ENCODE measurements at regions not wholly inside any gene's neighbourhood (a gene's known extent, or its start where the extent isn't known, plus 50 kb on each side); places are given as distances from the start of the nearest gene placed in this dataset.
"Not testable (repeated sequence)": the region's sequence is repeated elsewhere in the genome, so short reads cannot be mapped to it uniquely, and the experiment has no call there.

- Histone ChIP-seq H3K27me3 (ENCODE audit: control insufficient read depth in 2 of 2, insufficient read depth in 2 of 2, low read length in 2 of 2) (no peaks in the 10 kb centered on the region), H3K36me3 (replicated peaks in 1 of 2; ENCODE audit: control insufficient read depth in 1 of 2, insufficient read depth in 2 of 2, low read length in 2 of 2) (no peaks in the 10 kb centered on the region), H3K27ac (ENCODE audit: low read depth in 1 of 2, low read length in 2 of 2) (no peak overlapping the region), H3K4me3 (replicated peaks in 1 of 3; ENCODE audit: low read depth in 2 of 3, low read length in 3 of 3) (no peak overlapping the region), H3K4me2 (replicated peaks; ENCODE audit: extremely low read depth, low read length, poor library complexity, severe bottlenecking) (no peak overlapping the region), H4K20me1 (ENCODE audit: insufficient read depth, low read length) (no peaks in the 10 kb centered on the region), H3K9ac (ENCODE audit: insufficient read depth, low read length, poor library complexity, severe bottlenecking) (no peak overlapping the region), H2AFZ (ENCODE audit: insufficient read depth, low read depth, low read length, poor library complexity, severe bottlenecking) (no peak overlapping the region), H3K79me2 (ENCODE audit: insufficient read depth, low read length) (no peaks in the 10 kb centered on the region), H3K4me1 (ENCODE audit: control insufficient read depth in 1 of 2, insufficient read depth in 2 of 2, low read length in 2 of 2) (no peaks in the 10 kb centered on the region), H3K9me3 (replicated peaks in 1 of 2; ENCODE audit: control insufficient read depth in 1 of 2, insufficient read depth in 1 of 2, low read length in 2 of 2) (no peaks in the 10 kb centered on the region)
- H3K36me3 Mint-ChIP-seq, result no peaks in the 10 kb centered on the region
- TF ChIP-seq CTCF (IDR thresholded peaks at IDR 0.05), result no peak
- 85% methylated on average over 3 of the region's 8 CpGs for WGBS (ENCODE audit: insufficient coverage)
- intact Hi-C loops (cut with micrococcal nuclease), result no loop called here
- H3K4me1 Mint-ChIP-seq, result no peaks in the 10 kb centered on the region
- no peak overlapping the region for H3K4me3 Mint-ChIP-seq
- H3K27ac Mint-ChIP-seq, result no peak overlapping the region
- H3K27me3 Mint-ChIP-seq (ENCODE audit: low read depth in 3 of 3), result peaks cover 0 to 4% (median 1%) of the 10 kb centered on the region in 3 donors
- peaks cover 0 to 1% (median 0%) of the 10 kb centered on the region in 7 donors for H3K9me3 Mint-ChIP-seq
- no peak for DNase-seq
Observed at GRCh38 chr5:168101352-168101751, 190.1 kb upstream of the WWC1 start.

- 85% methylated on average over 6 of the region's 6 CpGs for WGBS (ENCODE audit: insufficient coverage)
- H4K20me1 ChIP-seq (ENCODE audit: insufficient read depth, low read length); H3K27ac Mint-ChIP-seq; H3K4me2 ChIP-seq (replicated peaks; ENCODE audit: extremely low read depth, low read length, poor library complexity, severe bottlenecking); H2AFZ ChIP-seq (ENCODE audit: insufficient read depth, low read depth, low read length, poor library complexity, severe bottlenecking); H3K27ac ChIP-seq (ENCODE audit: low read depth in 1 of 2, low read length in 2 of 2); H3K27me3 Mint-ChIP-seq (ENCODE audit: low read depth in 3 of 3); H3K4me1 Mint-ChIP-seq; H3K79me2 ChIP-seq (ENCODE audit: insufficient read depth, low read length); H3K36me3 ChIP-seq (replicated peaks in 1 of 2; ENCODE audit: control insufficient read depth in 1 of 2, insufficient read depth in 2 of 2, low read length in 2 of 2); intact Hi-C loops (cut with micrococcal nuclease); H3K4me3 ChIP-seq (replicated peaks in 1 of 3; ENCODE audit: low read depth in 2 of 3, low read length in 3 of 3); H3K9me3 ChIP-seq (replicated peaks in 1 of 2; ENCODE audit: control insufficient read depth in 1 of 2, insufficient read depth in 1 of 2, low read length in 2 of 2); H3K9ac ChIP-seq (ENCODE audit: insufficient read depth, low read length, poor library complexity, severe bottlenecking); H3K36me3 Mint-ChIP-seq; H3K9me3 Mint-ChIP-seq; DNase-seq; H3K27me3 ChIP-seq (ENCODE audit: control insufficient read depth in 2 of 2, insufficient read depth in 2 of 2, low read length in 2 of 2); H3K4me3 Mint-ChIP-seq; H3K4me1 ChIP-seq (ENCODE audit: control insufficient read depth in 1 of 2, insufficient read depth in 2 of 2, low read length in 2 of 2): not testable (repeated sequence)
Observed at GRCh38 chr5:168103018-168103417, 188.4 kb upstream of the WWC1 start.

All from CD14-positive monocyte (primary cell).